H9 (cell line): ENCODE measurements at regions not wholly inside any gene's neighbourhood (a gene's known extent, or its start where the extent isn't known, plus 50 kb on each side); places are given as distances from the start of the nearest gene placed in this dataset.

Experiments
- DNase-seq: peaks from one replicate; pipeline ENCODE4 v3.0.0-alpha.2; 2017
- H2AFZ ChIP-seq: one replicate; pipeline ENCODE4 v1.6.1; 2013; ENCODE audit warnings: mild to moderate bottlenecking, low read length, control low read depth, moderate library complexity
- H2AK5ac ChIP-seq: 2 replicates; pipeline ENCODE4 v1.6.1; 2013; ENCODE audit warnings: low read length, control low read depth, mixed read lengths; ENCODE audit not compliant: insufficient read length
- H2BK120ac ChIP-seq: one replicate; pipeline ENCODE4 v1.6.1; 2013; ENCODE audit warnings: low read depth, mild to moderate bottlenecking, low read length, control low read depth, inconsistent platforms; ENCODE audit not compliant: poor library complexity, severe bottlenecking
- H2BK12ac ChIP-seq: 2 replicates; pipeline ENCODE4 v1.6.1; 2013; ENCODE audit warnings: low read length, control low read depth, mixed read lengths, low read depth; ENCODE audit not compliant: insufficient read length
- H2BK15ac ChIP-seq: 2 replicates; pipeline ENCODE4 v1.6.1; 2013; ENCODE audit warnings: low read depth, low read length, control low read depth
- H2BK20ac ChIP-seq: one replicate; pipeline ENCODE4 v1.6.1; 2013; ENCODE audit warnings: low read depth, mild to moderate bottlenecking, low read length, control low read depth, inconsistent platforms; ENCODE audit not compliant: poor library complexity, severe bottlenecking
- H2BK5ac ChIP-seq: 2 replicates; pipeline ENCODE4 v1.6.1; 2013; ENCODE audit warnings: low read length, control low read depth, mixed read lengths; ENCODE audit not compliant: insufficient read length
- H3K14ac ChIP-seq: 2 replicates; pipeline ENCODE4 v1.6.1; 2013; ENCODE audit warnings: low read length, control low read depth; ENCODE audit not compliant: insufficient read depth
- H3K18ac ChIP-seq: 2 replicates; pipeline ENCODE4 v1.6.1; 2013; ENCODE audit warnings: low read depth, mild to moderate bottlenecking, mixed read lengths, low read length, control low read depth; ENCODE audit not compliant: insufficient read length
- H3K23ac ChIP-seq: 2 replicates; pipeline ENCODE4 v1.6.1; 2013; ENCODE audit warnings: low read length, control low read depth, mixed read lengths, low read depth; ENCODE audit not compliant: insufficient read length
- H3K23me2 ChIP-seq: 2 replicates; pipeline ENCODE4 v1.6.1; 2013; ENCODE audit warnings: low read depth, mild to moderate bottlenecking, mixed read lengths, low read length, control low read depth; ENCODE audit not compliant: insufficient read length, poor library complexity, severe bottlenecking
- H3K27ac ChIP-seq: 2 replicates; pipeline ENCODE4 v1.5.1; 2013; ENCODE audit warnings: low read length, control low read depth, mixed read lengths, low read depth; ENCODE audit not compliant: insufficient read length
- H3K27me3 ChIP-seq: 2 replicates; pipeline ENCODE4 v1.6.1; 2013; ENCODE audit warnings: low read length, control low read depth, inconsistent platforms; ENCODE audit not compliant: insufficient read depth
- H3K4ac ChIP-seq: 2 replicates; pipeline ENCODE4 v1.6.1; 2013; ENCODE audit warnings: low read depth, mild to moderate bottlenecking, control low read depth, inconsistent platforms, low read length, moderate library complexity
- H3K4me1 ChIP-seq: 2 replicates; pipeline ENCODE4 v1.6.1; 2013; ENCODE audit warnings: low read length, control low read depth, inconsistent platforms; ENCODE audit not compliant: insufficient read depth
- H3K4me2 ChIP-seq: 2 replicates; pipeline ENCODE4 v1.6.1; 2013; ENCODE audit warnings: low read length, control low read depth, mixed read lengths; ENCODE audit not compliant: insufficient read length, insufficient read depth
- H3K56ac ChIP-seq: 2 replicates; pipeline ENCODE4 v1.6.1; 2013; ENCODE audit warnings: low read depth, mild to moderate bottlenecking, mixed read lengths, low read length, control low read depth; ENCODE audit not compliant: insufficient read length
- H3K79me1 ChIP-seq: 2 replicates; pipeline ENCODE4 v1.6.1; 2013; ENCODE audit warnings: low read depth, mild to moderate bottlenecking, moderate library complexity, low read length, control low read depth, inconsistent platforms; ENCODE audit not compliant: insufficient read depth, poor library complexity, severe bottlenecking
- H3K79me2 ChIP-seq: 2 replicates; pipeline ENCODE4 v1.6.1; 2013; ENCODE audit warnings: low read length, control low read depth, inconsistent platforms; ENCODE audit not compliant: insufficient read depth
- H3K9ac ChIP-seq: 2 replicates; pipeline ENCODE4 v1.6.1; 2013; ENCODE audit warnings: low read length, control low read depth, mixed read lengths; ENCODE audit not compliant: insufficient read length; ENCODE audit errors: extremely low read depth
- H3K9me3 ChIP-seq: one replicate; pipeline ENCODE4 v1.6.1; 2013; ENCODE audit warnings: low read depth, low read length, inconsistent platforms; ENCODE audit not compliant: control insufficient read depth
- H3T11ph ChIP-seq: one replicate; pipeline ENCODE4 v1.6.1; 2013; ENCODE audit warnings: mild to moderate bottlenecking, low read length, control low read depth, inconsistent platforms
- H4K20me1 ChIP-seq: one replicate; pipeline ENCODE4 v1.6.1; 2013; ENCODE audit not compliant: control insufficient read depth, insufficient read length, insufficient read depth
- H4K5ac ChIP-seq: 2 replicates; pipeline ENCODE4 v1.6.1; 2013; ENCODE audit warnings: low read depth, mild to moderate bottlenecking, mixed read lengths, low read length, control low read depth; ENCODE audit not compliant: insufficient read length
- H4K8ac ChIP-seq: replicated peaks from 2 replicates; pipeline ENCODE4 v1.6.1; 2013; ENCODE audit warnings: low read length, control low read depth, mixed read lengths, low read depth; ENCODE audit not compliant: insufficient read length
- H4K91ac ChIP-seq: 2 replicates; pipeline ENCODE4 v1.6.1; 2013; ENCODE audit warnings: low read depth, mild to moderate bottlenecking, moderate library complexity, mixed read lengths, low read length, control low read depth; ENCODE audit not compliant: insufficient read length
- H3K27ac Mint-ChIP-seq, 3 experiments: 2 replicates in 2 of 3; 3 replicates in 1 of 3; pipeline ENCODE4 v1.8.0; 2020 to 2021; ENCODE audit warnings: mixed read lengths in 3 of 3, mild to moderate bottlenecking in 1 of 3, moderate library complexity in 1 of 3
- H3K27me3 Mint-ChIP-seq: 2 replicates; pipeline ENCODE4 v1.8.0; 2021; ENCODE audit warnings: low read depth, mild to moderate bottlenecking, moderate library complexity, mixed read lengths
- H3K36me3 Mint-ChIP-seq, 3 experiments: 2 replicates in 2 of 3; 3 replicates in 1 of 3; pipeline ENCODE4 v1.8.0; 2020 to 2021; ENCODE audit warnings: low read depth in 3 of 3, mixed read lengths in 3 of 3; ENCODE audit not compliant: insufficient read depth in 1 of 3
- H3K4me1 Mint-ChIP-seq, 2 experiments: 2 replicates each; pipeline ENCODE4 v1.8.0; 2020; ENCODE audit warnings: mixed read lengths in 2 of 2
- H3K4me3 Mint-ChIP-seq, 2 experiments: 2 replicates in 1 of 2; 3 replicates in 1 of 2; pipeline ENCODE4 v1.8.0; 2020 to 2021; ENCODE audit warnings: mild to moderate bottlenecking in 2 of 2, mixed read lengths in 2 of 2, moderate library complexity in 1 of 2
- H3K9me3 Mint-ChIP-seq, 2 experiments: 2 replicates in 1 of 2; 3 replicates in 1 of 2; pipeline ENCODE4 v1.8.0; 2020; ENCODE audit warnings: mild to moderate bottlenecking in 2 of 2, mixed read lengths in 2 of 2, moderate library complexity in 1 of 2
- CTCF ChIP-seq: fragments of 200-600 bp; sonication (generic); conservative IDR thresholded peaks from 3 replicates; pipeline ENCODE4 v1.8.0; 2021; ENCODE audit warnings: antibody characterized with exemption, mild to moderate bottlenecking
- WGBS: extraction: QIAGEN DNeasy Blood & Tissue Kit; methylation state at CpG from one replicate; pipeline ENCODE4 v1.1.7; 2013; ENCODE audit warnings: missing lambda C conversion rate, low lambda C conversion rate, mixed read lengths; ENCODE audit not compliant: insufficient read length; ENCODE audit errors: extremely low coverage; 5-methylcytosine and 5-hydroxymethylcytosine counted together

- Mint-ChIP-seq H3K27ac (no peak overlapping the region), H3K4me1 (peaks cover 5 to 12% of the 10 kb centered on the region in 2 experiments), H3K27me3 (no peaks in the 10 kb centered on the region), H3K36me3 (peaks cover 3 to 8% (median 3%) of the 10 kb centered on the region in 3 experiments; a peak in 2 of 7 replicates), H3K4me3 (no peak overlapping the region), H3K9me3 (no peaks in the 10 kb centered on the region)
- H4K8ac ChIP-seq: no peak overlapping the region
- H3K4me1 ChIP-seq: no peaks in the 10 kb centered on the region
- no peaks in the 10 kb centered on the region for H3K9me3 ChIP-seq
- H3K14ac ChIP-seq: no peak overlapping the region
- no peaks in the 10 kb centered on the region for H3K23me2 ChIP-seq
- no peak for DNase-seq
- H3K23ac ChIP-seq: no peak overlapping the region
- H3K18ac ChIP-seq: no peak overlapping the region
- no peak overlapping the region for H4K91ac ChIP-seq
- H3T11ph ChIP-seq: no peak overlapping the region
- H2BK15ac ChIP-seq: no peak overlapping the region
- H3K9ac ChIP-seq: no peak overlapping the region
- no peak overlapping the region for H2BK12ac ChIP-seq
- no peaks in the 10 kb centered on the region; the same call in 1 of the 2 replicates for H3K79me2 ChIP-seq
- H2BK120ac ChIP-seq: no peak overlapping the region
- H3K4ac ChIP-seq: no peak overlapping the region
- no peak for TF ChIP-seq CTCF
- H2AFZ ChIP-seq: no peak overlapping the region
- no peak overlapping the region for H2BK20ac ChIP-seq
- no peak overlapping the region for H3K27ac ChIP-seq
- no peak overlapping the region for H3K4me2 ChIP-seq
- no peak overlapping the region for H2BK5ac ChIP-seq
- no peaks in the 10 kb centered on the region for H4K20me1 ChIP-seq
- H2AK5ac ChIP-seq: no peak overlapping the region
- WGBS: no CpG with 5 or more reads among the region's 6 CpGs
- no peaks in the 10 kb centered on the region for H3K79me1 ChIP-seq
- no peak overlapping the region for H3K56ac ChIP-seq
- H3K27me3 ChIP-seq: no peaks in the 10 kb centered on the region
- H4K5ac ChIP-seq: no peak overlapping the region
Measured at GRCh38 chr17:77303620-77304019, 162.9 kb downstream of the SEC14L1 start.
